ENCODE measurements at regions not wholly inside any gene's neighbourhood (a gene's known extent, or its start where the extent isn't known, plus 50 kb on each side); places are given as distances from the start of the nearest gene placed in this dataset.

GRCh38 chr2:150676747-150677383, 189.4 kb upstream of the RND3 start:
- TF ChIP-seq CTCF (IDR thresholded peaks at IDR 0.05) (no peak), POLR2A (IDR thresholded peaks at IDR 0.05) (no peak)

All from esophagus squamous epithelium (tissue), 4 donors.